H1 (cell line): ENCODE measurements at regions not wholly inside any gene's neighbourhood (a gene's known extent, or its start where the extent isn't known, plus 50 kb on each side); places are given as distances from the start of the nearest gene placed in this dataset.

Source experiments
- CTCF ChIA-PET: fragments of 300-600 bp; sonication (Branson Sonifier 250); formaldehyde crosslinking; loops from one replicate; lab custom pipeline; 2021; ENCODE audit not compliant: partially characterized antibody; lab: Charles Lee
- POLR2A ChIA-PET: fragments of 300-600 bp; sonication (Branson Sonifier 250); formaldehyde crosslinking; loops from one replicate; lab custom pipeline; 2021; ENCODE audit warnings: inconsistent platforms; ENCODE audit not compliant: partially characterized antibody; lab: Charles Lee
- DNase-seq, 2 experiments: peaks; one replicate each; pipeline versions ENCODE4 v3.0.0 to v3.0.0-alpha.2; 2010 to 2022; ENCODE audit warnings: low spot score in 2 of 2, low read depth in 1 of 2, mixed read lengths in 1 of 2
- FAIRE-seq: peaks from 2 replicates; lab custom pipeline; 2011; peaks lifted over from hg19 to GRCh38; lab: Jason Lieb, UNC
- H2AFZ ChIP-seq: 2 replicates; pipeline ENCODE4 v1.8.1; 2012; ENCODE audit warnings: low read length, inconsistent platforms
- H2AK5ac ChIP-seq: 2 replicates; pipeline ENCODE4 v1.6.1; 2013; ENCODE audit warnings: low read depth, low read length
- H2BK120ac ChIP-seq: replicated peaks from 2 replicates; pipeline ENCODE3; 2013; ENCODE audit warnings: low read depth, low read length, inconsistent platforms
- H2BK12ac ChIP-seq: 2 replicates; pipeline ENCODE4 v1.6.1; 2013; ENCODE audit warnings: low read depth, low read length
- H2BK15ac ChIP-seq: 2 replicates; pipeline ENCODE4 v1.6.1; 2013; ENCODE audit warnings: low read length
- H2BK20ac ChIP-seq: 2 replicates; pipeline ENCODE4 v1.6.1; 2013; ENCODE audit warnings: low read length
- H2BK5ac ChIP-seq: 2 replicates; pipeline ENCODE4 v1.6.1; 2013; ENCODE audit warnings: low read depth, low read length
- H3K14ac ChIP-seq: 2 replicates; pipeline ENCODE4 v1.6.1; 2013; ENCODE audit warnings: inconsistent platforms; ENCODE audit not compliant: insufficient read length
- H3K18ac ChIP-seq: 2 replicates; pipeline ENCODE4 v1.6.1; 2013; ENCODE audit warnings: low read length; ENCODE audit errors: extremely low read depth
- H3K23ac ChIP-seq: 2 replicates; pipeline ENCODE4 v1.6.1; 2013; ENCODE audit warnings: inconsistent platforms; ENCODE audit not compliant: insufficient read length
- H3K23me2 ChIP-seq: 2 replicates; pipeline ENCODE4 v1.6.1; 2013; ENCODE audit warnings: low read depth, low read length
- H3K27ac ChIP-seq: 2 replicates; pipeline ENCODE4 v1.6.1; 2011; ENCODE audit warnings: low read depth, low read length, inconsistent platforms
- H3K27me3 ChIP-seq, 4 experiments: replicated peaks in 1 of 4; 1 replicate in 1 of 4; 2 replicates in 3 of 4; pipeline versions ENCODE4 v1.6.1 to v1.8.1; 2011 to 2013; ENCODE audit warnings: low read length in 3 of 4, mild to moderate bottlenecking in 3 of 4, inconsistent platforms in 2 of 4, mixed read lengths in 2 of 4, moderate library complexity in 1 of 4; ENCODE audit not compliant: control insufficient read depth in 3 of 4, insufficient read depth in 3 of 4; ENCODE audit errors: extremely low read depth in 1 of 4
- H3K36me3 ChIP-seq, 4 experiments: 2 replicates each; pipeline versions ENCODE4 v1.6.1 to v1.8.1; 2011 to 2013; ENCODE audit warnings: mild to moderate bottlenecking in 4 of 4, low read length in 3 of 4, moderate library complexity in 2 of 4, control low read depth in 1 of 4, inconsistent platforms in 1 of 4; ENCODE audit not compliant: insufficient read depth in 4 of 4, control insufficient read depth in 2 of 4
- H3K4ac ChIP-seq: replicated peaks from 2 replicates; pipeline ENCODE3; 2013; ENCODE audit warnings: low read length, low read depth, mixed read lengths, inconsistent platforms; ENCODE audit not compliant: insufficient read length
- H3K4me1 ChIP-seq, 4 experiments: replicated peaks in 1 of 4; 1 replicate in 1 of 4; 2 replicates in 3 of 4; pipeline versions ENCODE4 v1.6.1 to v1.8.1; 2011 to 2013; ENCODE audit warnings: low read length in 3 of 4, inconsistent platforms in 2 of 4, mixed read lengths in 1 of 4; ENCODE audit not compliant: insufficient read depth in 4 of 4, control insufficient read depth in 3 of 4
- H3K4me2 ChIP-seq, 2 experiments: 2 replicates each; pipeline versions ENCODE4 v1.6.1 to v1.8.1; 2011 to 2013; ENCODE audit warnings: low read depth in 2 of 2, low read length in 2 of 2, control low read depth in 1 of 2, inconsistent platforms in 1 of 2, mild to moderate bottlenecking in 1 of 2; ENCODE audit not compliant: insufficient read depth in 1 of 2
- H3K4me3 ChIP-seq, 4 experiments: fragments of 200-600, 300-600 bp in 1 of 4; sonication (generic), shearing (Covaris generic), sonication (Bioruptor Twin) in 1 of 4; 2 replicates each; pipeline versions ENCODE4 v1.5.1 to v1.8.1; 2011 to 2016; ENCODE audit warnings: low read length in 4 of 4, low read depth in 3 of 4, control low read depth in 2 of 4, inconsistent platforms in 2 of 4, mild to moderate bottlenecking in 2 of 4, mixed read lengths in 1 of 4, moderate library complexity in 1 of 4; ENCODE audit not compliant: insufficient read depth in 2 of 4; ENCODE audit errors: extremely low read depth in 1 of 4
- H3K56ac ChIP-seq: replicated peaks from 2 replicates; pipeline ENCODE3; 2013; ENCODE audit warnings: low read depth, mild to moderate bottlenecking, mixed read lengths, low read length, inconsistent platforms; ENCODE audit not compliant: insufficient read length
- H3K79me1 ChIP-seq: 2 replicates; pipeline ENCODE4 v1.6.1; 2013; ENCODE audit warnings: low read depth, low read length, control low read depth
- H3K79me2 ChIP-seq, 2 experiments: 2 replicates each; pipeline versions ENCODE4 v1.6.1 to v1.8.1; 2012 to 2013; ENCODE audit warnings: low read length in 2 of 2, mild to moderate bottlenecking in 2 of 2, inconsistent platforms in 1 of 2; ENCODE audit not compliant: insufficient read depth in 2 of 2, control insufficient read depth in 1 of 2
- H3K9ac ChIP-seq, 4 experiments: replicated peaks in 1 of 4; 1 replicate in 1 of 4; 2 replicates in 3 of 4; pipeline versions ENCODE4 v1.6.1 to v1.8.1; 2011 to 2013; ENCODE audit warnings: low read depth in 3 of 4, low read length in 3 of 4, control low read depth in 2 of 4, mild to moderate bottlenecking in 2 of 4, moderate library complexity in 2 of 4, inconsistent platforms in 1 of 4; ENCODE audit errors: extremely low read depth in 1 of 4
- H3K9me3 ChIP-seq, 2 experiments: 2 replicates each; pipeline versions ENCODE4 v1.6.1 to v1.8.1; 2012 to 2013; ENCODE audit warnings: mild to moderate bottlenecking in 2 of 2, moderate library complexity in 2 of 2, control low read depth in 1 of 2, inconsistent platforms in 1 of 2, low read depth in 1 of 2, low read length in 1 of 2, mixed read lengths in 1 of 2; ENCODE audit not compliant: insufficient read depth in 2 of 2
- H4K20me1 ChIP-seq, 2 experiments: replicated peaks in 1 of 2; 2 replicates each; pipeline versions ENCODE3 to v1.8.1; 2011 to 2013; ENCODE audit warnings: inconsistent platforms in 2 of 2, low read length in 2 of 2, mild to moderate bottlenecking in 1 of 2; ENCODE audit not compliant: insufficient read depth in 2 of 2, control insufficient read depth in 1 of 2
- H4K5ac ChIP-seq: 2 replicates; pipeline ENCODE4 v1.6.1; 2013; ENCODE audit warnings: low read length, low read depth, mixed read lengths, inconsistent platforms; ENCODE audit not compliant: insufficient read length
- H4K8ac ChIP-seq: 2 replicates; pipeline ENCODE4 v1.8.0; 2013; ENCODE audit warnings: mild to moderate bottlenecking, moderate library complexity, low read length, inconsistent platforms; ENCODE audit not compliant: insufficient read depth; ENCODE audit errors: extremely low read depth
- H4K91ac ChIP-seq: replicated peaks from 2 replicates; pipeline ENCODE3; 2013; ENCODE audit warnings: low read length, mixed read lengths, inconsistent platforms; ENCODE audit not compliant: insufficient read length
- ASH2L ChIP-seq: fragments of 200-600, 300-600 bp; sonication (generic); IDR thresholded peaks from one replicate; pipeline ENCODE4 v1.7.1; 2017; ENCODE audit warnings: low read length
- CHD2 ChIP-seq: IDR thresholded peaks from 2 replicates; pipeline ENCODE4 v1.6.1; 2012; ENCODE audit warnings: low read length, improper control_type of control experiment
- KDM5A ChIP-seq: fragments of 200-600 bp; IDR thresholded peaks from 2 replicates; pipeline ENCODE4 v1.7.1; 2012; ENCODE audit warnings: mild to moderate bottlenecking, low read length, inconsistent platforms, mixed read lengths
- POLR2AphosphoS5 ChIP-seq: IDR thresholded peaks from 2 replicates; pipeline ENCODE4 v1.6.1; 2011; ENCODE audit warnings: low read depth, low read length
- RNF2 ChIP-seq: fragments of 200-900, 300-1000 bp; sonication (generic); IDR thresholded peaks from 2 replicates; pipeline ENCODE4 v1.7.1; 2016; ENCODE audit warnings: borderline replicate concordance, low read depth, mild to moderate bottlenecking, antibody characterized with exemption, low read length; ENCODE audit not compliant: poor library complexity, severe bottlenecking; ENCODE audit errors: missing control alignments
- TAF7 ChIP-seq: optimal IDR thresholded peaks from 2 replicates; pipeline ENCODE3; 2011; ENCODE audit warnings: low read depth, mild to moderate bottlenecking, inconsistent platforms, low read length, moderate library complexity, borderline replicate concordance
- ZNF274 ChIP-seq: IDR thresholded peaks from 2 replicates; pipeline ENCODE4 v1.7.0; 2012; ENCODE audit warnings: low read length, borderline replicate concordance; ENCODE audit errors: extremely low read depth
- WGBS, 2 experiments: shearing (Covaris generic) in 1 of 2; methylation state at CpG; one replicate each; pipeline versions ENCODE4 v1.1.6 to v1.1.7; 2013 to 2015; ENCODE audit warnings: low lambda C conversion rate in 2 of 2, mixed read lengths in 2 of 2, inconsistent platforms in 1 of 2, low coverage in 1 of 2, missing lambda C conversion rate in 1 of 2; ENCODE audit not compliant: insufficient replicate concordance in 2 of 2, insufficient coverage in 1 of 2, insufficient read length in 1 of 2; ENCODE audit errors: extremely low coverage in 1 of 2, missing lambda C conversion rate in 1 of 2; 5-methylcytosine and 5-hydroxymethylcytosine counted together
- TF ChIP-seq, protein P1 (sequence below): IDR thresholded peaks from 2 replicates; pipeline ENCODE4 v1.6.1; 2011; ENCODE audit warnings: low read depth, mild to moderate bottlenecking, low read length; ENCODE audit not compliant: insufficient read depth

DNA sequence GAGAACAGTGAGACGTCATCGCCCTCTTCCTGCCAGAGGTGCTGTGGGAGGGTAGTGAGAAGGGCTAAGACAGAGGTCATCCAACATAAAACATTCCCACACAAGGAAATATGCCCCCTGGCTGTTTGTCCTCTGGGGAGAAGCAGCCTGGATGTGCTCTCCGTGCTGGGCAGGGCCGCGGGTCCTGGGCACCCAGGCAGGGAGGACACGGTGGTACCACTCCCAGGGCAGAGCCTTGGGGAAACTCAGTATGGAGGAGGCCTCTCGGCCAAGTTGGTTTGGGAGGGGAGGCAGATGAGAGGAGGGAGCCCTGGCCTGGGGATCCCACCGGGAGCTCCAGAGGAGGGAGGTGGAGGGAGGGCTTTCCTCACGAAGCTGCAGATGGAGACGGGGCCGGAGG is 129.4 kb downstream of the GLRX3 start:
- H3K9me3 ChIP-seq: peaks cover 49 to 74% of the 10 kb centered on the region in 2 experiments
- H3K27me3 ChIP-seq: no peaks in the 10 kb centered on the region
- no peak overlapping the region for H3K23ac ChIP-seq
- no peak overlapping the region for H2AK5ac ChIP-seq
- no peak overlapping the region for H4K8ac ChIP-seq
- H3K9ac ChIP-seq: no peak overlapping the region
- H3K36me3 ChIP-seq: no peaks in the 10 kb centered on the region
- no peak overlapping the region for H2BK5ac ChIP-seq
- no peak overlapping the region for H2BK12ac ChIP-seq
- no peak overlapping the region for H3K14ac ChIP-seq
- H3K56ac ChIP-seq: no peak overlapping the region
- no peaks in the 10 kb centered on the region for H3K79me1 ChIP-seq
- no peak for DNase-seq
- no peak overlapping the region for H3K18ac ChIP-seq
- H3K27ac ChIP-seq: no peak overlapping the region
- no peak overlapping the region for H3K4me3 ChIP-seq
- H3K79me2 ChIP-seq: no peaks in the 10 kb centered on the region
- no peak overlapping the region for H4K91ac ChIP-seq
- WGBS, 2 experiments: 90% methylated on average over 7 of the region's 11 CpGs; no CpG with 5 or more reads in 1 of the 2 experiments
- no peak overlapping the region for H2BK120ac ChIP-seq
- no peak overlapping the region for H3K4ac ChIP-seq
- no peak for FAIRE-seq
- CTCF ChIA-PET: no interaction called here
- no peak overlapping the region for H3K4me2 ChIP-seq
- H2BK20ac ChIP-seq: no peak overlapping the region
- H4K20me1 ChIP-seq: no peaks in the 10 kb centered on the region
- no peak overlapping the region for H2BK15ac ChIP-seq
- H2AFZ ChIP-seq: no peak overlapping the region
- no peak overlapping the region for H4K5ac ChIP-seq
- H3K23me2 ChIP-seq: no peaks in the 10 kb centered on the region
- POLR2A ChIA-PET: no interaction called here
- H3K4me1 ChIP-seq: no peaks in the 10 kb centered on the region
- TF ChIP-seq RNF2 (no peak), ZNF274 (no peak), TAF7 (no peak), CHD2 (no peak), POLR2AphosphoS5 (no peak), ASH2L (no peak), KDM5A (no peak)
- TF ChIP-seq, protein P1, sequence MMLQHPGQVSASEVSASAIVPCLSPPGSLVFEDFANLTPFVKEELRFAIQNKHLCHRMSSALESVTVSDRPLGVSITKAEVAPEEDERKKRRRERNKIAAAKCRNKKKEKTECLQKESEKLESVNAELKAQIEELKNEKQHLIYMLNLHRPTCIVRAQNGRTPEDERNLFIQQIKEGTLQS: no peak
